ENCODE measurements at regions not wholly inside any gene's neighbourhood (a gene's known extent, or its start where the extent isn't known, plus 50 kb on each side); places are given as distances from the start of the nearest gene placed in this dataset.
"Not testable (repeated sequence)": the region's sequence is repeated elsewhere in the genome, so short reads cannot be mapped to it uniquely, and the experiment has no call there.

DNA sequence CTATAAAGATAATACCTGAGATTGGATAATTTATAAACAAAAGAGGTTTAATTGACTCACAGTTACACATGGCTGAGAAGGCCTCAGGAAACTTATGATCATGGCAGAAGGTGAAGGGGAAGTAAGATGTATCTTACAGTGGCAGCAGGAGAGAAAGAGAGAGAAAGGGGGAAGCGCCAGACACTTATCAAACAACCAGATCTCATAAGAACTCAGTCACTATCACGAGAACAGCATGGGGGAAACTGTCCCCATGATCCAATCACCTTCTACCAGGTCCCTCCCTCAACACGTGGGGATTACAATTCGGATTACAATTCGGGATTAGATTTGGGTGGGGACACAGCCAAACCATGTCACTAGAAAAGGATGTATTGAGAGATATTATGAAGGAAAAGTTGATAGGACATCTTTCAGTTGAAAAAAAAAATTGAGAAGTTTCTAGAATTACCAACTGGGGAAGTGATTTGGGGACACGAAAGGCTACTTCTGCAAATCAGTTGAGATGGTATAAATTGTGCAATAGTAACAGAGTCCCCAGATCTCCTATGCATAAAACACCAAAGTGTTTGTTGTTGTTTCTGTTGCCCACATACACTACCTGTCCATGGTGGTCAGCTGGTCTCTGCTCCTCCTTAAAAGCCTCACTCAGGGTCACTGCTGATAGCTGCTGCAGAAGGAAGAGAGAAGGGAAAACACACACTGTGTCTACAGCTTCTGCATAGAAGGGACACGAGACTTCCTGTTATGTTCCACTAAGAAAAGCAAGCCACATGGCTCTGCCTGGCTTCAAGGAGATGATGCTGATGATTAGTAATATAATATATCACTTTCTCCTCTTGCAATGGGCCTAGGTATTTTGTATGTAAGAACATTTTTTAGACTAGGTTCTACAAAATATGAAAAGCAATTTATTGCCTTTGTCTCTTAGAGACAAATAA is 465.5 kb downstream of the PDZRN4 start:
- no peak for DNase-seq

DNA sequence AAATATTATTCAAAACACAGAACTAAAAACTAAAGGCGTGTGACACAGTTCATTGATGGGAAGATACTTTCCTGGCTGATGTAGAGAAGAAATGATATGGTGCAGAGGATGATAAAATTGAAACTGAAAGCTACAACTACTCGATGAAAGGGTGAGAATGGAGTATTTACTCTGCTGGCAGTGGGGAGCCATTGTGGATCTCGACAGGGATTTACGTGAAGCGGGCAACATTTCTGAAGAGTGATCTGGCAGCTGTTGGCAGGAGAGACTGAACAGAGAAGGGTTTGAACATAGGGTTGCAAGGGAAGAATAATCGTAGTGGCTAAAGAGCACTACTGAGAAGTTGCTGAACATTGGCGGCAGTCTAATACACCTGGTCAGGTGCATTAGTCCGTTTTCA is 464.9 kb downstream of the PDZRN4 start:
- no peak for DNase-seq

DNA sequence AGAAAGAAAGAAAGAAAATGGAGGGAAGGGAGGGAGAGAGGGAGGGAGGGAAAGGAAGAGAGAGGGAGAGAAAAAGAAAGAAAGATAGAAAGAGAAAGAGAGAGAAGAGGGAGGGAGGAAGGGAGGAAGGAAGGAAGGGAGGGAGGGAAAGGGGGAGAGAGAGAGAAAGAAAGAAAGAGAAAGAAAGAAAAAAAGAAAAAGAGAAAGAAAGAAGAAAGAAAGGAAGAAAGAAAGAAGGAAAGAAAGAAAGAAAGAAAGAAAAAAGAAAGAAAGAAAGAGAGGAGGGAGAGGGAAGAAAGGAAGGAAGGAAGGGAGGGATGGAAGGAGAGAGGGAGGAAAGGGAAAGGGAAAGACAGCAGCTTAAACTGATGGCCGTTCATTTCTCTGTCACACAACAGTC is 457.5 kb downstream of the PDZRN4 start:
- no peak for DNase-seq

DNA sequence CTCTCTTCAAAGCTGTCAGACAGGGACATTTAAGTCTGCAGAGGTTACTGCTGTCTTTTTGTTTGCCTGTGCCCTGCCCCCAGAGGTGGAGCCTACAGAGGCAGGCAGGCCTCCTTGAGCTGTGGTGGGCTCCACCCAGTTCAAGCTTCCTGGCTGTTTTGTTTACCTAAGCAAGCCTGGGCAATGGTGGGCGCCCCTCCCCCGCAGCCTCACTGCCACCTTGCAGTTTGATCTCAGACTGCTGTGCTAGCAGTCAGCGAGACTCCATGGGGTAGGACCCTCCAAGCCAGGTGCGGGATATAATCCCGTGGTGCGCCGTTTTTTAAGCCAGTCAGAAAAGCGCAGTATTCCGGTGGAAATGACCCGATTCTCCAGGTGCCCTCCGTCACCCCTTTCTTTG is 454.7 kb downstream of the PDZRN4 start:
- DNase-seq = not testable (repeated sequence)

DNA sequence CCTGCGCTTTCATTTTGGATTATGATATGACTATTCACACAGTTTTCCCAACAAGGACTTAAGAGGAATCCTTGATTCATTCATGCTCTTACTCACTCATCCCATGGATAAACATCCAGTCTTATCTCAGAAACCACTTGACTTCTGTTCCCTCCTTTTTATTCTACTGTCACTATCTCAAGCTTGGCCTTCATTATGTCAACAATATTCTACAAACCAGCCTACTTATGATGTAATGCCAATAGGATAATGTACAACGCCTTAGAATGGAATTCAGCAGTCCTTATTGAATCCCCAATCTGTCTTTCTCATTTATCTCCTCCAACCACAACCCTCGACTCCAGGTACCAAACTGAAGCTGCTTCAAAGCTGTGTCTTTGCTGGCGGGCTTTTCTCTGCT is 448.5 kb downstream of the PDZRN4 start:
- DNase-seq = no peak

DNA sequence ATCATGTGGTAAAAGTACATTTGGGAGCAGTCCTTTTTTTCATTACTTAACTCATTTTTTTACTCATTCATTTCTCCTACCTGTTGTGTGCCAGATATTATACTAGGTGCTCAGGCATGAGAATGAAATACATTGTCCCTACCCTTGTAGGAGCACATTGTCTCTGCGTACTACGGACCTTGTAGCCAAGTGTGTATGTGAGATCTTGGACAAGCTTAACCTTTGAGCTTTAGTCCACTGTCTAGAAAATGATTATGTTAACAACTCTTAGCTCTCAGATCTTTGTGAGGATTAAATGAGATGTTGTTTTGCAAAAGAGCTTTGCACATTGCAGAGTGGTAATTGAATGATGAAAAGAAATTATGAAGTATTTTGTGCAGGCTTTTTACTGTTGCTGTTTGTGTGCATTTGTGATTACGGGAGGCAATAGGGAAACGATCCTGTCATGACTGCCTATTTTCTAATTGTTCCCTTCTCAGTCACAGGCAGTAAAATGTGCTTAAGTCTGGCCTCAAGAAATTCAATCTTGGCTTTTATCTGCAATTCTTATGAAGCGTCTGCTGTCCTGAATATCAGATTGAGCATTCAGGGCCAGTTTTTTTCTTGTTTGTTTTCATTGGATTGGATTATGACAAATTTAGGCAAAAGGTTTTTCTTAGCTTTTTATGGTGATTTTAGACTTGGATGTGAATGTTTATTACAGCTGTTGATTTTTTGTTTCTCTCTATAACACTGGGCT is 447.7 kb downstream of the PDZRN4 start:
- DNase-seq = no peak

DNA sequence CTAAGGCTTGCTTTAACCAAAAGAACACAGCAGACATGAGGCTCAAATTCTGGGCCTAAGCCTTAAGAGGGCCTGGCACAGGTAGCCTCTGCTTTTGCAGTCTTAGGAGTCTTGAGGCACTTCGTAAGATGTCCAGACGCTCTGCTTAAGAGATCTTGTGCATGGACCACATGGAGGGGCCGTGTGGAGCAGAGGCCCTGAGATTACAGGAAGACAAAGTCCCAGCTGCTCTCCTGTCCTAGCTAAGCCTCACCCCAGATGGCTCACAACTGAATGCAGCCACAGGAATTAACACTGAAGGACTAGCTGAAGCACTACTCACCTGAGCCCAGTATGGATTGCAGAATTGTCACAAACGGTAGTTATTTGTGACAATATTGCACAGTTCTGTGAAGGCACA is 446.0 kb downstream of the PDZRN4 start:
- no peak for DNase-seq

DNA sequence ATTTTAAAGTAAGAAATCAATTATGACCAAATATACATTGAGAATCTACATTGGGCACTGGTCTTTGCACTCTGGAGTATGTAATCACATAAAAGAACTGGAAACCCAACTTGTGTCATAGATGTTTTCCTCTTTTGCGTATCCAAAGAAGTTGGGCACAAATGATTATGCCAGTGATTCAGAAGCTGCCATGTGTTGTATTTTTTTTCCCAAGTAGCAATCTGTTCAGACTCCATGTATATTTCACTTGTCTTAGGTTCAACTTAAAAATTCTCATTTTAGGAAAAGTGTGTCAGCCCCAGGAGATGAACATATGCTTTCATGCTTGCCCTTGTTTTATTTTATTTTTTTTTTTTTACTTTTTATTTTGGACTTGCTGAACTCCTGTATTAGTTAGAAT is 441.5 kb downstream of the PDZRN4 start:
- DNase-seq = no peak

DNA sequence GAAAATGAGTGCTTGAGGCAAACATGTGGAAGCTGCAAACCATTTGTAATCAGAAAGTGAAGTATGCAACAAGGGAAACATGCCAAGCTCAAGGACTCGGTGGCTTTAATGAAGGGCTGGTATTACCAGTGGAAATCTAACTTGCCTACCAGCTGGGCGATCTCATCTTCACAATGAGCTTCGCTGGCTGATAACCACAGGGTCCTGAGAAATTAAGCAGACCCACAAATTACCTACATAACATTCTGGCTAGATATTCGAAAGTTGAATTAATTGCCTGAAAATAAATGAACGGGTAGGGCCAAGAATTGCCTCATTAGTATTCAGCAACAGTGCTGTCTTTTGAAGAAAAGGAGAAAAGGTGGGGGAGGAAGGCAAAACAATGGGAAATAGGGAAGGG is 439.4 kb downstream of the PDZRN4 start:
- no peak for DNase-seq

DNA sequence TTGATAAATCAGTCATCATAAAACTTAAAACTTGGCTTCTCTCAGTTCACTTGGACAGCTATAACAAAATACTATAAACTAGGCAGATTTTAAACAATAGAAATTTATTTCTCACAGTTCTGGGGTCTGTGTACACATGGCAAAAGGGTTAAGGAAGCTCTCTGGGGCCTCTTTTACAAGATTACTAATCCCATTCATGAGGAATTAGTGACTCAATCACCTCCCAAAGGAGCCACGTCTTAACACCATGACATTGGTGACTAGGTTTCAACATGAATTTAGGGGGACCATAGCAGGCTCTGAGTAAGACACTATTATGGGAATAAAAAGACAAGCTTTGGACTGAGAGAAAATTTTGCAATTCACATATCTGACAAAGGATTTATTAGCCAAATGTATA is 436.5 kb downstream of the PDZRN4 start:
- DNase-seq = no peak
